GM23338 (cell line): ENCODE measurements at regions not wholly inside any gene's neighbourhood (a gene's known extent, or its start where the extent isn't known, plus 50 kb on each side); places are given as distances from the start of the nearest gene placed in this dataset.

Source experiments
- ATAC-seq: fragments of 200-7000 bp; cut with Tn5 transposase; 3 replicates; pipeline ENCODE4 v1.9.1; 2020
- DNase-seq: peaks from one replicate; pipeline ENCODE4 v3.0.0-alpha.2; 2015; ENCODE audit warnings: low spot score
- H2AFZ ChIP-seq: fragments of 200-600 bp; sonication (generic); 2 replicates; pipeline ENCODE4 v1.8.0; 2016; ENCODE audit warnings: antibody characterized with exemption, mild to moderate bottlenecking, moderate library complexity
- H3F3A ChIP-seq: fragments of 200-600 bp; sonication (generic); replicated peaks from 2 replicates; pipeline ENCODE4 v1.8.0; 2017; ENCODE audit warnings: antibody characterized with exemption, mixed run types, low read depth
- H3K27ac ChIP-seq: fragments of 200-600 bp; sonication (generic); 2 replicates; pipeline ENCODE4 v1.6.1; 2016; ENCODE audit warnings: low read depth
- H3K27me3 ChIP-seq: fragments of 200-600 bp; sonication (generic); 2 replicates; pipeline ENCODE4 v1.8.0; 2016; ENCODE audit warnings: mild to moderate bottlenecking, mixed run types, moderate library complexity; ENCODE audit not compliant: insufficient read depth
- H3K36me3 ChIP-seq: fragments of 200-600 bp; sonication (generic); 2 replicates; pipeline ENCODE4 v1.8.0; 2016; ENCODE audit warnings: mild to moderate bottlenecking; ENCODE audit not compliant: insufficient read depth
- H3K4me1 ChIP-seq: fragments of 200-600 bp; sonication (generic); 2 replicates; pipeline ENCODE4 v1.8.0; 2016; ENCODE audit warnings: mild to moderate bottlenecking, moderate library complexity; ENCODE audit not compliant: insufficient read depth
- H3K4me2 ChIP-seq: fragments of 200-600 bp; sonication (generic); 2 replicates; pipeline ENCODE4 v1.7.1; 2017; ENCODE audit warnings: mixed run types
- H3K4me3 ChIP-seq: fragments of 200-600 bp; sonication (generic); 2 replicates; pipeline ENCODE4 v1.6.1; 2016; ENCODE audit warnings: mixed run types
- H3K79me2 ChIP-seq: fragments of 200-600 bp; sonication (generic); replicated peaks from 2 replicates; pipeline ENCODE4 v1.8.0; 2017; ENCODE audit warnings: mild to moderate bottlenecking; ENCODE audit not compliant: insufficient read depth
- H3K9me2 ChIP-seq: fragments of 200-600 bp; sonication (generic); 2 replicates; pipeline ENCODE4 v1.8.0; 2017; ENCODE audit not compliant: insufficient read depth
- H4K20me1 ChIP-seq: fragments of 200-600 bp; sonication (generic); replicated peaks from 2 replicates; pipeline ENCODE4 v1.8.0; 2017; ENCODE audit warnings: mild to moderate bottlenecking; ENCODE audit not compliant: insufficient read depth
- H3K27ac Mint-ChIP-seq: 2 replicates; pipeline ENCODE4 v1.8.0; 2020; ENCODE audit warnings: inconsistent platforms, mild to moderate bottlenecking, moderate library complexity, mixed read lengths
- H3K27me3 Mint-ChIP-seq: 3 replicates; pipeline ENCODE4 v1.8.0; 2022; ENCODE audit warnings: low read depth, mild to moderate bottlenecking, moderate library complexity, mixed read lengths, inconsistent platforms; ENCODE audit not compliant: insufficient read depth, poor library complexity
- H3K36me3 Mint-ChIP-seq: 3 replicates; pipeline ENCODE4 v1.8.0; 2021; ENCODE audit warnings: low read depth, mild to moderate bottlenecking, inconsistent platforms, moderate library complexity, mixed read lengths
- H3K4me1 Mint-ChIP-seq: 3 replicates; pipeline ENCODE4 v1.8.0; 2020; ENCODE audit warnings: mild to moderate bottlenecking, inconsistent platforms, mixed read lengths
- H3K4me3 Mint-ChIP-seq: 3 replicates; pipeline ENCODE4 v1.8.0; 2021; ENCODE audit warnings: moderate library complexity, mild to moderate bottlenecking, inconsistent platforms, mixed read lengths
- H3K9me3 Mint-ChIP-seq: 3 replicates; pipeline ENCODE4 v1.8.0; 2020; ENCODE audit warnings: moderate library complexity, mild to moderate bottlenecking, inconsistent platforms, mixed read lengths
- JUNB ChIP-seq: IDR thresholded peaks from one replicate; pipeline ENCODE4 v1.6.1; 2016; ENCODE audit warnings: antibody characterized with exemption; ENCODE audit not compliant: unreplicated experiment
- NANOG ChIP-seq: IDR thresholded peaks from 2 replicates; pipeline ENCODE4 v1.6.1; 2016; ENCODE audit warnings: antibody characterized with exemption, borderline replicate concordance
- REST ChIP-seq: IDR thresholded peaks from one replicate; pipeline ENCODE4 v1.6.1; 2018; ENCODE audit warnings: antibody characterized with exemption; ENCODE audit not compliant: unreplicated experiment
- ZNF331 ChIP-seq: fragments of 250-450 bp; sonication (Bioruptor Pico); IDR thresholded peaks from 2 replicates; pipeline ENCODE4 v1.5.0; 2020; ENCODE audit warnings: low read depth, mild to moderate bottlenecking, moderate library complexity
- ZNF462 ChIP-seq: fragments of 250-450 bp; sonication (Bioruptor Pico); IDR thresholded peaks from 2 replicates; pipeline ENCODE4 v1.5.0; 2020; ENCODE audit warnings: mild to moderate bottlenecking, moderate library complexity

- Histone ChIP-seq H3F3A (no peaks in the 10 kb centered on the region), H3K27me3 (no peaks in the 10 kb centered on the region), H3K79me2 (no peaks in the 10 kb centered on the region), H3K9me2 (no peaks in the 10 kb centered on the region), H3K4me2 (no peak overlapping the region), H3K27ac (no peak overlapping the region), H3K4me1 (no peaks in the 10 kb centered on the region), H2AFZ (no peak overlapping the region), H3K36me3 (no peaks in the 10 kb centered on the region), H3K4me3 (no peak overlapping the region), H4K20me1 (no peaks in the 10 kb centered on the region)
- Mint-ChIP-seq H3K27me3 (no peaks in the 10 kb centered on the region), H3K36me3 (no peaks in the 10 kb centered on the region), H3K9me3 (no peaks in the 10 kb centered on the region; the same call in 2 of the 3 replicates), H3K4me1 (peaks cover 8% of the 10 kb centered on the region; the same call in 2 of the 3 replicates), H3K27ac (peak overlapping the region; percentile 49; the same call in 1 of the 2 replicates), H3K4me3 (no peak overlapping the region)
- ATAC-seq (no peak), DNase-seq (no peak)
- TF ChIP-seq JUNB (no peak), NANOG (no peak), ZNF462 (no peak), ZNF331 (no peak)
Measured at GRCh38 chr3:176787506-176787905, 409.8 kb downstream of the TBL1XR1 start.

GRCh38 chr3:176785171-176785570 is 412.1 kb downstream of the TBL1XR1 start:
- H4K20me1 ChIP-seq = no peaks in the 10 kb centered on the region
- Mint-ChIP-seq H3K27ac (no peak overlapping the region), H3K27me3 (no peaks in the 10 kb centered on the region), H3K9me3 (no peaks in the 10 kb centered on the region; the same call in 2 of the 3 replicates), H3K36me3 (no peaks in the 10 kb centered on the region), H3K4me3 (no peak overlapping the region), H3K4me1 (peaks cover 15% of the 10 kb centered on the region)
- DNase-seq (no peak), ATAC-seq (no peak)
- H3K79me2 ChIP-seq = no peaks in the 10 kb centered on the region
- no peaks in the 10 kb centered on the region for H3K36me3 ChIP-seq
- no peaks in the 10 kb centered on the region for H3F3A ChIP-seq
- H3K4me1 ChIP-seq = 0 out of 2 replicates have a peak, but pooled peaks cover 2% of the 10 kb centered on the region
- H3K27me3 ChIP-seq = no peaks in the 10 kb centered on the region
- H3K4me2 ChIP-seq = no peak overlapping the region
- no peaks in the 10 kb centered on the region for H3K9me2 ChIP-seq
- H2AFZ ChIP-seq = no peak overlapping the region
- no peak overlapping the region for H3K4me3 ChIP-seq
- H3K27ac ChIP-seq = no peak overlapping the region
- TF ChIP-seq REST = no peak
